GM10248 (cell line): ENCODE measurements at regions not wholly inside any gene's neighbourhood (a gene's known extent, or its start where the extent isn't known, plus 50 kb on each side); places are given as distances from the start of the nearest gene placed in this dataset.

Experiments used
- CTCF ChIA-PET: fragments of 300-600 bp; sonication (Branson Sonifier 250); formaldehyde crosslinking; extraction: SDS; loops from one replicate; lab custom pipeline; 2021; ENCODE audit warnings: antibody characterized with exemption; lab: Yijun Ruan, JAX
- POLR2A ChIA-PET: fragments of 350-650 bp; sonication (Branson Sonifier 250); formaldehyde crosslinking; extraction: SDS; loops from one replicate; lab custom pipeline; 2020; ENCODE audit warnings: antibody characterized with exemption; lab: Yijun Ruan, JAX
- DNase-seq: peaks from one replicate; pipeline ENCODE4 v3.0.0; 2012; ENCODE audit errors: extremely low spot score
- CTCF ChIP-seq: IDR thresholded peaks from 2 replicates; pipeline ENCODE4 v1.5.1; 2012; ENCODE audit warnings: mild to moderate bottlenecking, low read depth; ENCODE audit errors: extremely low read depth, missing control alignments, control extremely low read depth

GRCh38 chr20:20926222-20926905, 179.8 kb downstream of the LINC00237 start:
- ChIA-PET CTCF (interaction anchor here (1.1 kb wide), 1 partner anchor 61 kb away, joined by 3 read pairs; no protein-coding TSS in a partner anchor), POLR2A (no interaction called here)
- no peak for TF ChIP-seq CTCF
- DNase-seq, result no peak

GRCh38 chr20:20920433-20920832, 185.7 kb downstream of the LINC00237 start:
- POLR2A ChIA-PET, result no interaction called here
- no peak for TF ChIP-seq CTCF
- no peak for DNase-seq
- CTCF ChIA-PET, result interaction anchor here (1.1 to 1.2 kb wide), 2 partner anchors 19 to 82 kb away, joined by 3 read pairs; no protein-coding TSS in a partner anchor

GRCh38 chr20:20915844-20916243, 190.3 kb downstream of the LINC00237 start:
- no peak for TF ChIP-seq CTCF
- DNase-seq, result no peak
- CTCF ChIA-PET, result no interaction called here
- POLR2A ChIA-PET, result no interaction called here

- CTCF ChIA-PET, result no interaction called here
- TF ChIP-seq CTCF, result no peak
- DNase-seq, result no peak
- POLR2A ChIA-PET, result no interaction called here
Measured at GRCh38 chr20:20904501-20904831, 192.0 kb upstream of the RALGAPA2 start.

- CTCF ChIA-PET, result no interaction called here
- no peak for TF ChIP-seq CTCF
Measured at GRCh38 chr20:20903773-20904500, 191.5 kb upstream of the RALGAPA2 start.

GRCh38 chr20:20897922-20898321, 185.5 kb upstream of the RALGAPA2 start:
- CTCF ChIA-PET, result interaction anchor here (2.3 kb wide), 1 partner anchor 10 kb away, joined by 5 read pairs; no protein-coding TSS in a partner anchor
- no peak for TF ChIP-seq CTCF
- no peak for DNase-seq

More at GRCh38 chr20:20903773-20904500, 191.5 kb upstream of the RALGAPA2 start:
- no peak for DNase-seq
- POLR2A ChIA-PET, result no interaction called here

More at GRCh38 chr20:20897922-20898321, 185.5 kb upstream of the RALGAPA2 start:
- POLR2A ChIA-PET, result no interaction called here
